ENCODE measurements at regions not wholly inside any gene's neighbourhood (a gene's known extent, or its start where the extent isn't known, plus 50 kb on each side); places are given as distances from the start of the nearest gene placed in this dataset.

DNA sequence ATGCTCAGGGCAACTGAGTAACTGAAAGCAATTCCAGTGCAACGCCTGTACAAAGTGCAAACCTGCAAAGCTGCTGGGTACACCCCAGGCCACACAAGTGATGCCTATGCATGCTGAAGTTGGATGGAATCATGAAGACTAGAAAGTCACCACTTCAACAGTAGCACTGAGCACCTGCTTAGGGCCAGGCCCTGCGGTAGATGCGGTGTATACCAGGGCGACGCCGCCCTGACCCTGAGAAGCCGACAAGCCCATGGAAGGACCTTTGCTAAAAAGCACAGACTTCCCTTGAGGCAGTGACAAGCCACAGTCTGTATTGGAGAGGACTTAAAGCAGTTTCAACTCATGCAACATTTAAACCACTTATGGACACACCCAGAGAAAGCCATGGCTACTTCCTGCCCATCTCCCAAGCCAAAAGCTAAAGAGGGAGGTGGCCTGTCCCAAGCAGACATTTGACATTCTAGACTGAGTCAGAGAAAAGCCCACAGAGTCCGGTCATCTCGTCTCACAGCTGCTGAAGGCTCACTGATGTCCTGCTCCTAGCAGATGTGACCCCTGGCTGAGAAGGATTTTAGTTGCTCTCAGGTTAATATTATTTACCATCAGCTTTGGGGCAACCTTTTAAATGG is 843.9 kb upstream of the TMEM132C start:
- no peak for DNase-seq (ENCODE audit: extremely low read depth, low read depth)
- TF ChIP-seq, protein P1, sequence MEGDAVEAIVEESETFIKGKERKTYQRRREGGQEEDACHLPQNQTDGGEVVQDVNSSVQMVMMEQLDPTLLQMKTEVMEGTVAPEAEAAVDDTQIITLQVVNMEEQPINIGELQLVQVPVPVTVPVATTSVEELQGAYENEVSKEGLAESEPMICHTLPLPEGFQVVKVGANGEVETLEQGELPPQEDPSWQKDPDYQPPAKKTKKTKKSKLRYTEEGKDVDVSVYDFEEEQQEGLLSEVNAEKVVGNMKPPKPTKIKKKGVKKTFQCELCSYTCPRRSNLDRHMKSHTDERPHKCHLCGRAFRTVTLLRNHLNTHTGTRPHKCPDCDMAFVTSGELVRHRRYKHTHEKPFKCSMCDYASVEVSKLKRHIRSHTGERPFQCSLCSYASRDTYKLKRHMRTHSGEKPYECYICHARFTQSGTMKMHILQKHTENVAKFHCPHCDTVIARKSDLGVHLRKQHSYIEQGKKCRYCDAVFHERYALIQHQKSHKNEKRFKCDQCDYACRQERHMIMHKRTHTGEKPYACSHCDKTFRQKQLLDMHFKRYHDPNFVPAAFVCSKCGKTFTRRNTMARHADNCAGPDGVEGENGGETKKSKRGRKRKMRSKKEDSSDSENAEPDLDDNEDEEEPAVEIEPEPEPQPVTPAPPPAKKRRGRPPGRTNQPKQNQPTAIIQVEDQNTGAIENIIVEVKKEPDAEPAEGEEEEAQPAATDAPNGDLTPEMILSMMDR (IDR thresholded peaks at IDR 0.05; ENCODE audit: low read depth, low read length, missing control alignments) = no peak
- H3K4me3 ChIP-seq (replicated peaks; ENCODE audit: low read depth, low read length) = no peak overlapping the region

DNA sequence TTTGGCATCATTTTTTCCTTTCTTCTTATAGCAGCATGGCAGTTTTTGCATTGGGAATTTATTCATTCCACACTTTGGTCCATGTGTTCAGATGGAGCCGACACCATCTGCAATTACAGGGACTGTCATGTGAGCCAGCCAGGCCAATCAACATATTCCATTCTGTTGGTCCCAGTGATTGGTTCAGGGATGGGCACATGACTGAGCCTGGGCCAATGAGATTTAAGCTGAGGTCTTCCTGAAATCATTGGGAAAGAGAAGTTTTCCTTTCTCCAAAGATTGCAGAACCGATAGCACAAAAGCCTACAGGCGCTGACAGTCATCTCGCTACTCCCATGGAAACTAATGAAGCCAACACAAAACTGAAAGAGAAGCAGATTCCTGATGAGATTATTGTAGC is 841.5 kb upstream of the TMEM132C start:
- TF ChIP-seq, protein P1 (IDR thresholded peaks at IDR 0.05; ENCODE audit: low read depth, low read length, missing control alignments) = no peak
- DNase-seq (ENCODE audit: extremely low read depth, low read depth) = no peak
- no peak overlapping the region for H3K4me3 ChIP-seq (replicated peaks; ENCODE audit: low read depth, low read length)

DNA sequence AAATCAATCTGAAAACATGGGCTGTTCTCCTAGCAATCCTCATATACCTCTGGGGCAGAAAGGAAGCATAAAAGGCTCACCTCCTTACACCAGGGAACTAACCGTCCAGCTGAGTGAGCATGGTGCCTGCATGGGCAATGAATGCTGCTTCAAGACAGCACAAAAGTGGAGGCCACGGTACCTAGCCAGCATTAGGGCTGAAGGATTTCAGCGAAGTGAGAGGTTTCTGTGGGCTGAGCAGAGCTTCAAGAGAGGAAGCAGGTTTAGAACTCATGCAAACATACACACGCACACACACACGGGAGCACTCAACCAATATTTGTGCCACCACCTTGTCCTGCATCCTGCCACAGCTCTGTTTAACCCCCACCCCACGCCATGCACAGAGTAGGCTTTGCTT is 838.5 kb upstream of the TMEM132C start:
- H3K4me3 ChIP-seq (replicated peaks; ENCODE audit: low read depth, low read length) = no peak overlapping the region
- TF ChIP-seq, protein P1 (IDR thresholded peaks at IDR 0.05; ENCODE audit: low read depth, low read length, missing control alignments) = no peak
- DNase-seq (ENCODE audit: extremely low read depth, low read depth) = no peak

DNA sequence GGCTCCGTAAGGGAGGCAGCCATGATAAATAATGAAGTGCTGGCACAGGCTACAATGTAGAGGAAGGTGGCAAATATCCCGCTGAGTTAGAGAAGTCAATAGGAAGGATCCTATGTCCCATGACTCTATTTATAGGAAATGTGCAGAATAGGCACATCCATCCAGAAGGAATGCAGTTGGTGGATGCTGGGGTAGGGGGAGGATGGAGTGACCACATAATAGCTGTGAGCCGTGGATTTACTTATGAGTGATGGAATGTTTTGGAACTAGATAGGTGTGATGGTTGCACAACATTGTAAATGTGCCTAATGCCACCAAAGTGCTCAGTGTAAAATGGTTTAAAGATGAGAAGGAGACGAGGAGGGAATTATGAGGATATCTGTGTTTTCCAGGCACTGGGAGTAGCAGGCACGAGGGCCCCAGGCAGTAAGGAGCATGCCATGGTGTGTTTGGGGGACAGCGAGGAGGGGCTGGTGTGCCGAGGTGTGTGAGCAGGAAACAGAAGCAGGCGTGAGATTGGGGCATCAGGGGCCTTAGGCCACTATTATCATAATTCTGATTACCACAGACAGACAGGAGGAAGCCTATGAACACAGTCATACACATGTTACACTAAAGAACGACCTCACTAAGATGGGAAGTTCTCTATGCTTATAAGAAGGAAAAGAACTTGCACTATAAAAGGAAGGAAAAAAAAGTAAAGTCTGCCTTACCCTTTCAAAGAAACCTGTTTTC is 837.3 kb upstream of the TMEM132C start:
- no peak overlapping the region for H3K4me3 ChIP-seq (replicated peaks; ENCODE audit: low read depth, low read length)
- TF ChIP-seq, protein P1 (IDR thresholded peaks at IDR 0.05; ENCODE audit: low read depth, low read length, missing control alignments) = no peak
- DNase-seq (ENCODE audit: extremely low read depth, low read depth) = no peak

DNA sequence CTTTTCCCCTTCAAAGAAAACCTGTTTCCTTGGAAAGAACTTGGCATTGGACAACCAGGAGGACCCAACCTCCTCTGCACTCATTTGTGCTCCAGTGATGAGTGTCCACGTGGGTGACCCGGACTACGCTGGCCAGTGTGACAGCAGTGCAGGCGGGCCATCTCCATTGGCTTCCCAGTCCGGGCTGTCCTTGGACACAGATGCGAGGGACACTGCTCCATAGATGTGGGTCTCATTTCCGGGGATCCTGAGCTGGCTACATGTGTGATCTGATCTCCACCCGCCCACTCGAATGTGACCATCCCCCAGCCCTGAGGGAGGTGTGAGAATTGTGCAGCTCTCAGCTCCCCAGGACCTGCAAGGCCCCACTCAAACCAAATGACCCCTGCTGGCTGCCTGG is 836.6 kb upstream of the TMEM132C start:
- TF ChIP-seq, protein P1 (IDR thresholded peaks at IDR 0.05; ENCODE audit: low read depth, low read length, missing control alignments) = no peak
- no peak for DNase-seq (ENCODE audit: extremely low read depth, low read depth)
- no peak overlapping the region for H3K4me3 ChIP-seq (replicated peaks; ENCODE audit: low read depth, low read length)

DNA sequence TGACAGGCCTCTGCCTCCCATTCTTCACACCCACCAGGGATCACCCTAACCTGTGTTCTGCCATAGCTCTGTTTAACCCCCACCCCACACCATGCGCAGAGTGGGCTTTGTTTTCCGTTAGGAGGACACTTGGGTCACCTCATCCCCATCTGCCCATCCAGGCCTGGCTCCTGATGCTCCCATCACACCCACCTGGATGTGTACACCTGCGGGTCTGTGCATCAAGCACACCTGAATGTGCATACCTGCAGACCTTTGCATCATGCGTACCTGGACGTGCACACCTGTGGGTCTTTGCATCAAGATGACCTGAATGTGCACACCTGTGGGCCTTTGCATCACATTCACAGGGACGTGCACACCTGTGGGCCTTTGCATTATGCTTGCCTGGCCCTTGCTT is 835.8 kb upstream of the TMEM132C start:
- TF ChIP-seq, protein P1 (IDR thresholded peaks at IDR 0.05; ENCODE audit: low read depth, low read length, missing control alignments) = no peak

More for the DNA sequence above, 835.8 kb upstream of the TMEM132C start:
- no peak for DNase-seq (ENCODE audit: extremely low read depth, low read depth)
- H3K4me3 ChIP-seq (replicated peaks; ENCODE audit: low read depth, low read length) = no peak overlapping the region
